HepG2 (cell line): ENCODE measurements at regions not wholly inside any gene's neighbourhood (a gene's known extent, or its start where the extent isn't known, plus 50 kb on each side); places are given as distances from the start of the nearest gene placed in this dataset.

Source experiments
- ATF7 ChIP-seq, 2 experiments: fragments of 450-650 bp in 1 of 2; sonication (generic) in 1 of 2; formaldehyde crosslinking in 1 of 2; IDR thresholded peaks; 2 replicates each; pipeline versions ENCODE4 v1.4.0 to v1.6.1; 2016 to 2020; ENCODE audit warnings: antibody characterized with exemption in 1 of 2, mild to moderate bottlenecking in 1 of 2, missing genetic modification reagents in 1 of 2
- CTCF ChIP-seq: sonication (generic); formaldehyde crosslinking; IDR thresholded peaks from 2 replicates; pipeline ENCODE4 v1.5.0; 2020; ENCODE audit warnings: mild to moderate bottlenecking, missing genetic modification reagents, moderate library complexity
- NFE2 ChIP-seq: sonication (generic); formaldehyde crosslinking; IDR thresholded peaks from 2 replicates; pipeline ENCODE4 v1.4.0; 2020; ENCODE audit warnings: missing genetic modification reagents

DNA sequence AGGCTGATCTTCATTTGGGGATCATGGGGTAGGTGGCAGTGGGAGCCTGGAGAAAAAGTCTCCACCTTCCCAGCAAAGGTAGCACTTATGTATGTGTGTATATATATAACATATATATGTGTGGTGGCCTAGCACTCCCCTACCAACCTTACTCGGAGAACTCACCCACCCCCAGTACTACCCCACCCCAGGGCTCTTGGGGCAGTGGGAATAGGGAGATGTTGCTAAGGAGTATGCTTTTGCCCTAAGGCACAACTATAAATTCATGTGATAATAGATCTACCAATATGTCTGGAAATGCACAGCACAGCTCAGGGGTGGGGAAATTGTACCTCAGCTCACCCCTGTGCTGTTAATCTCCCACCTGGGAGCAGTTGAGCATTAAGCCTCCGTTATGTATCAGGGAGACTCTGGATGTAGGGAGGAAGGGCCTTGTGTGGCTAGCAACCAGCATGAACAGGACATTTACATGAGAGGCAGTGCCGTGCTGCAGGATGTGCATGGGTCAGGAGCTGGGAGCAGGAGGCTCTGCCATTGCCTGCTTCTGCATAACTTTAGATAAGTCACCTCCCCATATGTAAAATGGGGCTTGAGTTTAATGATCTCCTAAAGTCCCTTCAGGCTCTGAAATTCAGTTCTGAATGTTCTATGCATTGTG is 57.3 kb downstream of the C11orf91 start:
- TF ChIP-seq CTCF (CRISPR knock-in tag) (no peak), ATF7 (IDR thresholded peaks at IDR 0.05) (no peak), ATF7 (CRISPR knock-in tag; IDR thresholded peaks at IDR 0.05) (no peak), NFE2 (CRISPR knock-in tag) (no peak)
